Anterior cingulate cortex (tissue), 58 donors: ENCODE measurements at regions not wholly inside any gene's neighbourhood (a gene's known extent, or its start where the extent isn't known, plus 50 kb on each side); places are given as distances from the start of the nearest gene placed in this dataset.

Experiments used
- DNase-seq, 58 donors: peaks; one replicate each; lab custom pipeline; 2025; lab: John Stamatoyannopoulos, UW

- DNase-seq = no peak
These were observed 404.3 kb downstream of the MATN1 start for GRCh38 chr1:30318864-30319718.

GRCh38 chr1:30318413-30318812 is 405.0 kb downstream of the MATN1 start:
- no peak for DNase-seq

GRCh38 chr1:30317921-30318320 is 405.5 kb downstream of the MATN1 start:
- peak in 1 of 58 donors; percentile 24 for DNase-seq

GRCh38 chr1:30316056-30316455 is 407.3 kb downstream of the MATN1 start:
- DNase-seq = no peak

GRCh38 chr1:30315185-30315960 is 408.0 kb downstream of the MATN1 start:
- peak in 1 of 58 donors; percentile 13 for DNase-seq

- DNase-seq = no peak
These were observed 408.8 kb downstream of the MATN1 start for GRCh38 chr1:30314591-30314990.

GRCh38 chr1:30313584-30313983 is 409.8 kb downstream of the MATN1 start:
- no peak for DNase-seq

- no peak for DNase-seq
These were observed 410.2 kb downstream of the MATN1 start for GRCh38 chr1:30313176-30313575.

- DNase-seq = no peak
These were observed 411.2 kb downstream of the MATN1 start for GRCh38 chr1:30312226-30312625.

- no peak for DNase-seq
These were observed 411.6 kb downstream of the MATN1 start for GRCh38 chr1:30311749-30312148.

GRCh38 chr1:30310966-30311742 is 412.2 kb downstream of the MATN1 start:
- DNase-seq = no peak

- DNase-seq = no peak
These were observed 416.2 kb downstream of the MATN1 start for GRCh38 chr1:30307182-30307581.

GRCh38 chr1:30305519-30305918 is 417.9 kb downstream of the MATN1 start:
- DNase-seq = no peak

GRCh38 chr1:30305061-30305460 is 418.3 kb downstream of the MATN1 start:
- no peak for DNase-seq

GRCh38 chr1:30304080-30304479 is 419.3 kb downstream of the MATN1 start:
- no peak for DNase-seq

GRCh38 chr1:30303387-30303786 is 420.0 kb downstream of the MATN1 start:
- DNase-seq = no peak

- DNase-seq = no peak
These were observed 420.5 kb downstream of the MATN1 start for GRCh38 chr1:30302858-30303257.

- no peak for DNase-seq
These were observed 422.7 kb downstream of the MATN1 start for GRCh38 chr1:30300669-30301068.

GRCh38 chr1:30299393-30299792 is 424.0 kb downstream of the MATN1 start:
- no peak for DNase-seq

GRCh38 chr1:30295674-30296073 is 427.7 kb downstream of the MATN1 start:
- DNase-seq = no peak

- DNase-seq = no peak
These were observed 428.1 kb downstream of the MATN1 start for GRCh38 chr1:30295266-30295665.
